Kidney tubule cell (primary cell): ENCODE measurements at regions not wholly inside any gene's neighbourhood (a gene's known extent, or its start where the extent isn't known, plus 50 kb on each side); places are given as distances from the start of the nearest gene placed in this dataset.
"Not testable (repeated sequence)": the region's sequence is repeated elsewhere in the genome, so short reads cannot be mapped to it uniquely, and the experiment has no call there.

Experiments
- DNase-seq: peaks from one replicate; pipeline ENCODE4 v3.0.0-alpha.2; 2018; ENCODE audit warnings: low spot score

GRCh38 chr16:59096682-59097081 lies 362.6 kb upstream of the GOT2 start:
- DNase-seq = not testable (repeated sequence)

- peak; percentile 36 for DNase-seq
Measured at GRCh38 chr16:59090541-59090940, 356.4 kb upstream of the GOT2 start.

DNA sequence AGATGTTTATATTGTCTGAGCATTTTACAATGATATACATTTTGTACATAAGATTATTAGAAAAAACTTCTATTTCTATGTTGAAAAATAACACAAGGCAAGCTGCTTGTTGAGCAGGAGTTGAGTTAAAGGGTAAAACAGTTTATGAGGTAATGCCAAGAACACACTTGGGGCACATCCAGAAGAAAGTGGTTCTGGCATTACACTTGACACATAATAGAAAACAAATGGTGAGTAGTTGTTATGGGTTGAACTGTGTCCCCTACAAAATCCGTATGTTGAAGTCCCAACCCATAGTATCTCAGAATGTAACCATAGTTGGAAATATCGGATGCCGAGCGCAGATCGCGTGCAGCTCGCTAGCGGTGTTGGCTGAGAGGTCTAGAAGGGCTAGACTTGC lies 354.3 kb upstream of the GOT2 start:
- DNase-seq = no peak

DNA sequence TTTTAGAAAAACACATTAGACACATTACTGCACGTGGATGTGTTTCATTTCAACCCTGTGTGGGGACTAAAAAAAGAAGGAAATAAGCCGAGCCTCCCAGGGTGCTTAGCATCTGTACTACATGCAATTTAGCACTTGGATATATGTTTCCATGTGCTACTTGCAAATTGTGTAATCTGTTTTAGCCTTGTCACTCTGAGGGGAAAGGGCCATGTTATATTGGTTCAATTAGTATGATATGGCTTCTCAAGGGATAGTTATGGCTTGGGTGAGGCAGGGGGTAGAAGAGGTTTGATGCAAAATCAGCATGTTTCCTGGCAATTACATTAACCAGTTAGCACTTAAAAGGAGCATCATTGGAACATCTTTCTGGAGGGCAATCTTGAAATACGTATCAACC lies 353.5 kb upstream of the GOT2 start:
- DNase-seq = no peak

- peak; percentile 82 for DNase-seq
Measured at GRCh38 chr16:59067205-59067604, 333.1 kb upstream of the GOT2 start.

- peak; percentile 93 for DNase-seq
Measured at GRCh38 chr16:59060207-59060606, 326.1 kb upstream of the GOT2 start.

GRCh38 chr16:59058250-59058649 lies 324.1 kb upstream of the GOT2 start:
- DNase-seq = no peak

GRCh38 chr16:59053911-59054310 lies 319.8 kb upstream of the GOT2 start:
- no peak for DNase-seq

- DNase-seq = peak; percentile 39
Measured at GRCh38 chr16:59052231-59052630, 318.1 kb upstream of the GOT2 start.

DNA sequence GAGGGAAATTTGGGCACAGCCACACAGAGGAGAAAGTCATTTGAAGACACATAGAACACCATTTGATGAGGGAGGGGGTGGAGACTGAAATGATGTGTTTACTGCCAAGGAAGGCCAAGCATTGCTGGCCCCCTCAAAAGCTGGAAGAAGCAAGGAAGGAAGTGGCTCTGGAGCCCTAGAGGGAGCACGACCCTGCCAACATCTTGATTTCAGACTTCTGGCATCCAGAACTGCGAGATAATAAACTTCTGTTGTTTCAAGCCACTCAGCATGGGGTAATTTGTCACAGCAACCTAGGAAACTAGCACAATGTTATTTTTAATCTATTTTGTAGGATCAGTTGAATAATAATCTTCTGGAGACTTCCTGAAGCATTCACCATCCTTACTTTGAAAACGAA lies 314.8 kb upstream of the GOT2 start:
- no peak for DNase-seq

DNA sequence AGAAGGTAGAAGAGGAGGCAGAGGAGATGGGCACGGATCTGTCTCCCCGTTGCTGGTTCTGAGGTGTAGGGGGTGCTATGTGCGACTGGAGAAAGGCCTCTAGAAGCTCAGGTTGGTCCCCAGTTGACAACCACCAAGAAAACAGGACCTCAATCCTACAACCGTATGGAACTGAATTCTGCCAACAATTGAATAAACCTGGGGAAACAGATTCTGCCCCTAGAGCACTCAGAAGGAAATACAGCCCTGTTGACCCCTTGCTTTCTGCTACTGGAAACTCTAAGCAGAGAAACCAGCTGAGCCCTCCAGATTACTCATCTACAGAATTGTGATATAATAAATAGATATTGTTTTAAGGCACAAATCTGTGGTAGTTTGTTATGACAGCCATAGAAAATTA lies 313.0 kb upstream of the GOT2 start:
- no peak for DNase-seq

DNA sequence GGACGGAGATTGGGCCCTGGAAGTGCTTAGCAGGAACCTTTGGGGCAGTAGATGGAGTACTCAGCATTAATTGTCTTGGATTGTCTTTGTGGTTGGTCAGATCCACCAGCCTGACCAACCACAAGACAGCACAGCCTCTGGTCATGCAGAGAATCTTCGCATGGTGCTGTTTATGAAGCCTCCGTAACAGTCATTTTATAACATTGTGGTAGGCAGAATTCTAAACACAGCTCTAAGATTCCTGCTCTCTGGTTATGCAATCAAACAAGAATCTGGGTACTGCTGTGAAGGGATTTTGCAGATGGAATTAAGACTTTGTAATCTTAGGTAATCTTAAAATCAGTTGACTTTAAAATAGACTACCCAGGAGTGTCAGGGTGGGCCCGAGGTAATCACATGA lies 312.2 kb upstream of the GOT2 start:
- DNase-seq = peak; percentile 33

GRCh38 chr16:59045501-59045900 lies 311.4 kb upstream of the GOT2 start:
- peak; percentile 80 for DNase-seq

- no peak for DNase-seq
Measured at GRCh38 chr16:59044616-59045015, 310.5 kb upstream of the GOT2 start.

DNA sequence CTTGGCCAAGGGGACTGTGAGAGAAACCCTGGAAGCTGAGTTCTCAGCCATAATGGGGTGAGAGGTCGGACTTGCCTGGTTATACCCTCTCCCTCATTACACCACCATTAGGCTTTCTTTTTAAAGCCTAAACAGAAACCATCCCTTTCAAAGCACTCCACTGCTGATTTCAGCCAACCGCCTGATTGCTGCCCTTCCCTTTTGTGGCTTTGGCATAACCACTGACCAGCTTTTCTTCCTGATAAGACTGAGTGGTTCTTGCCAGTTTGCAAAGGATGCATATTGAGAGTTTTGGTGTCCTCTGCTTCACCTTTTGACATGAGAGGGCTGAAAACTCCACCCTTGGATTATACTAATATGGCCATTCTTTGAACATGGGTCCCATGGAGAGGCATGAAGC lies 308.2 kb upstream of the GOT2 start:
- no peak for DNase-seq

- DNase-seq = no peak
Measured at GRCh38 chr16:59039066-59039720, 305.1 kb upstream of the GOT2 start.

DNA sequence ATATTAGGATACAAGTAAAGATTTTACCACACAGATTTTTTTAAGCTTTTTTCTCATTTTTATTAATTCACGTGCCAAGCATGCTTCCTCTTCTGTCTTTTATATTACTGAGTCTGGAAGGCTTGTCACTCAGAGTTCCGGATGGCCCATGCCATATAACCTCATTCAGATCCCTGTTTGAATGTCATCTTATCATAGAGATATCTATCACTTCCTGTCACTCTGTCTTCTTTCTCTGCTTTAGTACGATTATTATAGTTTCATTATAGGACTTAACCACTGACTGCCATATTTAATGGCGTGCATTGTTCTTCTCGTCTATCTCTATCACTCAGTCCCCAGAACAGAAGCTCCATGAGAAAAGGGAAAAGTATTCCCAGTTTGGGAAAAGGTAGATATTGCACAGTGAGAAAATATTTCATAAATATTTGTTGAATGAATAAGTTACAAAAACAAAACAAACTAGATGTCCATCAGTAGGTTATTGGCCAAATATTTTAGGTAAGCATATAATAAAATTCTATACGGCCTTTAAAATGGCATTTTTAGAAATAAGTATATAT lies 296.9 kb upstream of the GOT2 start:
- no peak for DNase-seq

GRCh38 chr16:59021751-59022150 lies 287.6 kb upstream of the GOT2 start:
- DNase-seq = peak; percentile 49

DNA sequence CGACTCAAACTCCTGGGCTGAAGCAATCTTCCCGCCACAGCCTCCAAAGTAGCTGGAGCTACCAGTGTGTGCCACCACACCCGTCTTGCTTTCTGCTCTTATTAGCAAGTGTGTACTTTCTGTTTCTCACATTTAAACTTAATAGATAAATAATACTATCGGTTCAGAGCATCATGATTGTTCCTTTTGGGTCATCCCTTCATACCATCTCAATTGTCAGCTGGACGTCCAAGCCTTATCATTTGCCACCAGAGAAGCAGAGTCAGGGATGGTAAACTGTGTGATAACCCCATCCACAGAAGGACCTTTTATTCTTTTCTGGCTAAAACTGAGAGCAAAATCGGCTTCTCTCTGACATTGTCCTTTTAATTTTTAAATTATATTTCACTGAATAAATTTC lies 279.8 kb upstream of the GOT2 start:
- no peak for DNase-seq

DNA sequence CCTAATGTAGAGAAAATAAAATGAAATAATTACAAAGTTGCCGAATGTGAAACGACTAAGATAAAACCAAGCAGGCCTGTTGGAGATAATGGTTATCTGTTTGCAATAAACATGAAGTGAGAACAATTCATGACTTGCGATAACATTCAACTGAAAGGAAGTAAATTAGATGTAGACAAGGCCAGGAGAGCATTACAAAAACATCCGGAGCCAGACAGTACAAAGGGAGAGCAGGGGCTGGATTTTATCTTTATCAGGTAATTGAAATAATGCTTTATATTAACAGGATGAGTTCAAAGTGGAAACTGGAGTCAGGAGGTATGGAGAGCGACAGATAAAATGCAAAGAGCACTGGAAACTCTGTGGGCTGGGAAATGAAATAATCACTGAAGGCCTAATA lies 265.6 kb upstream of the GOT2 start:
- DNase-seq = no peak

- not testable (repeated sequence) for DNase-seq
Measured at GRCh38 chr16:58992755-58993154, 258.6 kb upstream of the GOT2 start.

DNA sequence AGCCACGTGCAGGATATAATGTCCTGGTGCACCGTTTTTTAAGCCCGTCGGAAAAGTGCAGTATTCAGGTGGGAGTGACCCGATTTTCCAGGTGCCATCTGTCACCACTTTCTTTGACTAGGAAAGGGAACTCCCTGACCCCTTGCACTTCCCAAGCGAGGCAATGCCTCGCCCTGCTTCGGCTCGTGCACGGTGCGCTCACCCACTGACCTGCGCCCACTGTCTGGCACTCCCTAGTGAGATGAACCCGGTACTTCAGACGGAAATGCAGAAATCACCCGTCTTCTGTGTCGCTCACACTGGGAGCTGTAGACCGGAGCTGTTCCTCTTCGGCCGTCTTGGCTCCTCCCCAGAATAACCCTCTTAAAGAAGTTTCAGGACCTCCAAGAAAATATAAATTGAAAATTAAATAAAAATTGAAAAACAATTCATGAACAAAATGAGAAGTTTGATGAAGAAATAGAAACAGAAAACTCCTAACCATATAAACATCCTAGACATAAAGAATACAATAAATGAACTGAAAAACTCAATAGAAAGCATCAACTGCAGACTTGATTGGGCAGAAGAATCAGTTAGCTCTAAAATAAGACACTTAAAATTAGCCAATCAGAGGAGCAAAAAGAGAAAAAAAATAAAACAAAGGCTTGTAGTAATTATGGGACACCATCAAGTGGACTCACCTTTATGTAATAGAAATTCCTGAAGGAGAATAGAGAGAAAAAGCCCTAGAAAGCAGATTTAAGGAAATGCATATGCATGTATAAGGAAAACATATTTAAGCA lies 249.3 kb upstream of the GOT2 start:
- not testable (repeated sequence) for DNase-seq

- no peak for DNase-seq
Measured at GRCh38 chr16:58970775-58971174, 236.7 kb upstream of the GOT2 start.
